GM19351 (cell line): ENCODE measurements at regions not wholly inside any gene's neighbourhood (a gene's known extent, or its start where the extent isn't known, plus 50 kb on each side); places are given as distances from the start of the nearest gene placed in this dataset.
"Not testable (repeated sequence)": the region's sequence is repeated elsewhere in the genome, so short reads cannot be mapped to it uniquely, and the experiment has no call there.

Experiments
- ATAC-seq: cut with Tn5 transposase; IDR thresholded peaks from one replicate; pipeline ENCODE4 v1.9.1; 2021; ENCODE audit warnings: mild to moderate bottlenecking, moderate library complexity; ENCODE audit not compliant: unreplicated experiment

DNA sequence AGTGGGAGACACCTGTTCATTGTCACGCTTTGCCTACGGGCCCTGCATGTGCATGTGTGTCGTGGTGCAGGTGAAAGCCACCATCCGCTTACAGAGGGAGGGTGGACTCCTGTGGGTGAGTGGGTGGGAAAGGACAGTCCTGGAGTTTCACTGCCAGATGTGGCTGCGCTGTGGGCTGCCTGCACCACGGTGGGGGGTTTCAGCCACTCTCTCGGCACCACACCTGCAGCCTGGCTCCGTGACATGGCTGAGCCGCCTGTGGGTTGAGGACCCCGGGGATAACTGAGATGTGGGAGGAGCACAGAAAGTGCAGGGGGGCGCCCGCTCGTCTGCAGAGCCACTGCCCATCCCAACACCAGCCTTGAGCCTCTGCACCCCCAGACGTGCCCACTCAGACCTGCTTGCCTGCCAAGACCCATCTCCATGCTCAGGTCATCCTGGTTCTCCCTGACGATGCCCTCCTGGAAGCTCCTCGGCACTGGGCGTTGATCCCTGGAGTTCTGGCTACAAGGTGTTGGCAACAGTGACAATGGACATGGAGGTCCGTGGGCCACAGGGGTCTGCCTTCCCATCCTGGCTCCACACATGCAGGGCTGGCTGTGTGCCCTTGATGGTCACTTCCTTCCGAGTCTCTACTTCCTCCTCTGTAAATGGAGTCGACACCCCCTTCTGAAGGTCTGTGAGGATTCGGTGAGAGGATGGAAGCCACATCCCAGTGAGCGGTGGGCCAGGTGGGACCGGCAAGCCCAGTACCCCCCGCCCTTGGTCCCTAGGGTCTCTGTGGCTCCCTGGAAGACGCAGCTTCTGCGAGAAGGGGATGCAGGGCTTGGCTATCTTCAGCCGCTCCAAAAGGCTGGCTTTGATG is 1007.0 kb downstream of the BRD1 start:
- no peak for ATAC-seq

DNA sequence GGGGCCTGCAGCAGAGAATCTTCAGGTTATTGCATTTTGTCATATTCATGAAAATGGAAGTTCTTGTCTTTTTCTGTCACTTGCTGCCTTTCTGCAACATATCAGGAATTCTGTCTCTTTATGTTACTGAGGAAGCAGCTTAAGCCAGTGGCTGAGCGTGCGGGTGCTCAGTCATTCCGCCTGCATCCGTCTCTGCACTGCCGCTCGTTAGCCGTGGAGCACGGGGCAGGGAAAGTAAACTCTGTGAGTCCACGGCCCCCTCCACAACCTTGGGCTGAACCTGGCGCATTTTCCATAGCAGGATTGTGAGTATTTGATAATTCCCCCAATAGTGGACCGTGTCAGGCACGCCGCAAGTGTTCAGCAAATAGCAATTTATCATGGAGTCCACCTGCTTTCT is 1007.7 kb downstream of the BRD1 start:
- no peak for ATAC-seq

DNA sequence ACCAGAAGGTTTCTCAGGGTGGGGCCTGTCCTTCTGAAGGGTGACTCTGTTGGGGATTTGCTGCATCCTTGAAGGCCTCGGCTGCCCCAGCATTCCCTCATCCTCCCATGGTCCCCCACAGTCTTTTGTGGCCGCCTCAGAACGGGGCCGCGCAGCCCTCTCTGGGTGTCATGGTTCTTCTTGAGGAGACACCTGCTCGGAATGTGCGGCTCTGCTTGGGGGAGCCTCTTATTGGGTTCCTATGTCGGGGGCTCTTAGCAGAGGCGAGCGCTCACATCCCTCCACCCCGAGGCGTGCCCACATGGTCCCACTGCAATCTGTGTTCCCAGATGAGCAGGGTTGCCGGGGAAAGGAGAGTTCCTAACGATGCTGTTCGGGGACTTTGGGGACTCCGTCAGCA is 1008.4 kb downstream of the BRD1 start:
- ATAC-seq: no peak

DNA sequence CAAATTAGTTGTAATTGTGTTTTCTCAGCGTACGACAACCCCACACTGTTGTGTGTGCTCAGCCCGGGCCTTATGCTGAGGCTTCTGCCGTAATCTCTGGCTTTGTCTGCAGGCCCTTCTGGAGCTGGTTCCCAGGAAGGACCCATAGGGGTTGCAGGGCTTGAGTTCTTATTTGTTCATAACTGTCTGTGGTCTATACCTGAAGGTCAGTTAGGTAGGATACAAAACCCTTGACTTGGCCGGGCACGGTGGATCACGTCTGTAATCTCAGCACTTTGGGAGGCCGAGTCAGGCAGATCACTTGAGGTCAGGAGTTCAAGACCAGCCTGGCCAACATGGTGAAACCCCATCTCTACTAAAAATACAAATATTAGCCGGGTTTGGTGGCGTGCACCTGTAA is 1010.2 kb downstream of the BRD1 start:
- not testable (repeated sequence) for ATAC-seq

DNA sequence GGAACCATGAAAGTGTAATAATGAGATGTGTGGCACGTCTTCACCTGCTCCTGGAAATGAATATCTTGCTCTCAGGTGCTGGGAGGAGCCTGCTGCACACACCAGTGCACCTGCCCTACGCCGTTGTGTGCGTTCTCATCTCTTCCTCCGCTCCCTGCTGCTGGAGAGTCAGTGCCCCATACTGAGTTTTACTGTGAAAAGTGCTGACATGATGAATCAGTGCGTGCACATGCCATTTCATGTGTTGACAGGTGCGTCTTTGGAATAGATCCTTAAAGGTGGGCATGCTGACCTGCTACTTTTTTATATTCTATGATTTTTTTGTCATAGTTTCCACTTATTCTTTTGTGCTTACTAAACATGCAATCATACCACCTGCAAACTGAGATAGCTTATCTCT is 1015.8 kb downstream of the BRD1 start:
- ATAC-seq: no peak

DNA sequence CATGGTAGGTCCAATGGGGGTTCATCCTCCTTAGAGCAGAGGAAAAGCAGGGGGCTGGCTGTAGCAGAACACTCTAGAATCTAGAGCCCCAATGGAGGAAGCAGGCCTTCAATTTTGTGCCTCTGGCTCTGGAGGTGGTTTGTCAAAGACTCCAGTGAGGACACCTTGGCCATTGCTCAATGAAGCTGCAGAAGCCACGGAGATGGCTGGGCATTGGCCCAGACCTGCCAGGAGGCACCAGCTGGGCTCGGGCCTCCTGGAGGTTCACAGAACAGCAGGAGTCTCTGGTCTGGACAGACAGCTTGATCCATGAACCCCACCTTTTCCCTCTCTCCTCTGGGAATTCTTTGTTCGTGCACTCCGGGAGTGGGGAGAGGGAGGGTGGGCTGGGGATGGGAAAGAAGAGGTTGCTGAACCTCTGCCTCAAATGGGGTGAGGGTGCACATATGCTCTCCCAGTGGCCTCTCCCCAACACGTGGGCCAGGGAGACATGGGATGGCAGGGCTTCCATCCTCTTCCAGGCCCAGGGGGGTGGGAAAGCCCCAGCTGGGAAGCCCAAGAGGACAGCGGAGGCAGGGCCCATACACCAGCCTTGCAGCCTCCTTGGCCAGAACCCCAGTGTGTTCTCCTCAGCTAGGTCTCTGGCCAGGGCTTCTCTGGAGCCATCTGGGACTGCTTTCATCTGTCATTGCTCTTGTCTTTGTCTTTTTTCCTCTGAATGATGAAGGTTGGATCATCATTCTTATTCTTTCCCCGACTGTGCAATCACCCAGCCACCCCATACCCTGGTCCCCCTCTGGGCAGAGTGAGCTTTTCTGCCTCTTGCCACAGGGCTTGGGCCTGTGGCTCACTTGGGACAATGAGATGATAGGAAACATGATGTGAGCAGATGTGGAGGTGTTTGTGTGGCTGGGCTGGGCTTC is 1019.4 kb downstream of the BRD1 start:
- ATAC-seq: no peak

DNA sequence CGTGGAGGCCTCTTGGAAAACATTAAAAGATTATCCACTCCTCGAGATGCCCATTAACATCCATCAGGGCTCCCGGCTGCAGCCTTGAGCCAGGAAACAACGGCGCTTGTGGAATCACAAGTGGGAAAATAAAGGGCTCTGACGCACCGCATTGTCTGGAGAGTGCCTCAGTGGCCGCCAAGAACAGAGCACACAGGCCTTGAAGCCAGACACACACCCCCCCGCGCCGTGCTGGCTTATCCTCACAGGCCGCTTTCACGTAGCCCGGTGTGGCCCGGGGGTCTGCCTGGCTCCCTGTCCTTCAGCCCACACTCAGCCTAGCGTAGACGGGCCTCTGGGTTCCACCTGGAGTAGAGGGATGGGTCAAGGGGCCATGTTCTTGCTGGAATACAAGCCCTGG is 1020.5 kb downstream of the BRD1 start:
- ATAC-seq: no peak

DNA sequence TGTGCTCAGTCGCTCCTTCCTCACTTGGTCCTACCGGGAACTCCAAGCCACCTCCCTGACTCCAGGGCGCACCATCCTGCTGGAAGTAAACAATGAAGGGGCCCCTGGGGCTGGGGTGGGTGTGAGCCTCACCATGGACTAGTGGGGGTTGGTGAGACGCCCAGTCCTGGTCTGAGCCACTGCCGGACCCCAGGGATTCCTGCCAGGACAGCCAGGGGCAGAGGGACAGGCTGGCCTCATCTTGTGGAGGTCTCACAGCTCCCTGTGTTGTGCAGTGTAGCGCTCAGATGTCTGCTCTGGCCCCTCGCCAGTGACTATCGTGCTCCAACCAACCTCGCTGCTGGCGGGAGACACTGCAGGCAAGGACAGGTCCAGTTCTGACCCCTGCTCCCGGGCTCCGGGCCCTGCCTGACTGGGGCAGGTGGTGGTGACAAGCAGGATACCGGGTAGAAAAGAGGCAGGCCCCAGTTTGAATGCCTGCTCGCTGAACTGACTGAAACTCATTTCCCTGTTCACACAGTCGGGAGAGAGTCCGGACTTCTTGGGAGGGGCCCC is 1021.4 kb downstream of the BRD1 start:
- no peak for ATAC-seq

DNA sequence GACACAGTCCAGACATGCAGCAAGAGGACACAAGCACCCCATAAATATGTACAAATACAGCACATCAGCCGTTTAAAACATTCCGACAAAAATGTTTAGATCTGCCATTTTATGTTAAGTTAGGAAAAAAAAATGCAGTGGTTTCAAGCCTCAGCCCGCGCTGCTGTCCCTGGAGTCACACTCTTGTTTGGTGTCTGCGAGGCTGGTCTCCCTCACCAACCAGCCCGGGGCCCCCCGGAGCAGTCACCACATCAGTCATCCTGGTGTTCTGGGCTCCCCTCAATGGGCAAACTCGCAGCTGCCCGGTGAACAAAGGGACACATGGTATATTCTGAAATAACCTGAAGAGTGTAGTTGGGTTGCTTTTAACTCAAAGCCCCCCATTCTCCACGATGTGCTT is 1022.2 kb downstream of the BRD1 start:
- ATAC-seq: no peak

DNA sequence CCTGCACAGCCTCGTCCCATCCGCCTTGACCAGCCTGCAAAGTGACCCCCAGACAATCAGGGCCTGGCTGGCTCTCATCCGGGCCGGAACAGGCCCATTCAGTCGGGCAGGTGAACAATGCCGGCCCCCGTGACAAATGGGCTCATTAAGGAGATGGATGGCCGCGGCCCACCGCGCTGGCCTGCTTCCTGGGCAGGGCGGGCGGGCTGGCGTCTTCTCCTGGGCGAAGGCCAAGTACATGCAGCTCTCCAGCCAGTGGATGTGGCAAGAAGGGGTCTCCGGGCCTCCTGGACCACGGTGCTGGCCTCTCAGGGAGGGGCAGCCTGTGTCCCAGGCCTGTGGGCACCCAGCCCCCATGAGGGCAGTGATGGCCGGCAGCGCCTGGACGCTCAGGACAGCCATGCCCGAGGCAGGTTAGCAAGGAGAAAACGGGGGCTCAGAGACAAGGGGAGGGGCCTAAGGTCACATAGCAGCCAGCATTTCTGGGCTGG is 1022.8 kb downstream of the BRD1 start:
- ATAC-seq: no peak

DNA sequence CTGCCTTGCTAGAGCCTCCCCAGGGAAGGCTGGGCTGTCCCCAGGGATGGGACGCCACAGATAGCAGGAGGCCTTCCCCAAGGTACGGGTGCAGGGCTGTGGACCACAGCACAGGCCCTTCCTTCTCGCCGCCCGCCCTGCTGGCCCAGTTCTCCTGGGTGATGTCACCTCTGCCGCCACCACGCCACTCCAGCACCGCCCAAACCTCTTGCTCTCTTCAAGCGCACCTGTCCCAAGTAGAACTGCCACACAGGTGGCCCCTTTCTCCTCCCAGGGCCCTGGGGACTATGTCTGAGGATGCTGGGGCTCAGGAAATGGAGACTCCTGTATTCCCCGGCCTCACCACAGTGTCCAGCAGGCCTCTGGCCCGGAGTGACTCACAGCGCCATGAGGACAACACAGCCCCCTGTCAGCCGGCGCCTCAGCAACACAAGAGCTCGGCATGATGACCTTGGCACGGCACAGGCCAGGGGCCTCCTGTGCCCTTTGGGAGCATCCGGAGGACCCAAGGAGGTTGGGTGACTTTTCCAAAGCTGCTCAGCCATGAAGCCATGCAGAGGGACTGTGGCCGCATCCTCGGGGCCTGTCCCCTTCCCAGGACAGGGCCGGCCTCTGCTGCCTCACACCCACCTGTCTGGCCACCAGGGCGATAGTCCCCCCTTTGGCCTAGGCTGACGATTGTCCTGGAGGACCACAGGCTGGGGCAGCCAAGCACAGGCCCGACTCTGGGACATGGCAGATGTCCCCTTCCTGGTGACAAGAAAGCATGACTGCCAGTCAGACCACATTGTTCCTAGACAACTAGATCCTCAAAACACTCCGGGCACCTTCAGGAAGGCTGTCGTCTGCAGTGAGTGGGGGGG is 1023.5 kb downstream of the BRD1 start:
- ATAC-seq: no peak

DNA sequence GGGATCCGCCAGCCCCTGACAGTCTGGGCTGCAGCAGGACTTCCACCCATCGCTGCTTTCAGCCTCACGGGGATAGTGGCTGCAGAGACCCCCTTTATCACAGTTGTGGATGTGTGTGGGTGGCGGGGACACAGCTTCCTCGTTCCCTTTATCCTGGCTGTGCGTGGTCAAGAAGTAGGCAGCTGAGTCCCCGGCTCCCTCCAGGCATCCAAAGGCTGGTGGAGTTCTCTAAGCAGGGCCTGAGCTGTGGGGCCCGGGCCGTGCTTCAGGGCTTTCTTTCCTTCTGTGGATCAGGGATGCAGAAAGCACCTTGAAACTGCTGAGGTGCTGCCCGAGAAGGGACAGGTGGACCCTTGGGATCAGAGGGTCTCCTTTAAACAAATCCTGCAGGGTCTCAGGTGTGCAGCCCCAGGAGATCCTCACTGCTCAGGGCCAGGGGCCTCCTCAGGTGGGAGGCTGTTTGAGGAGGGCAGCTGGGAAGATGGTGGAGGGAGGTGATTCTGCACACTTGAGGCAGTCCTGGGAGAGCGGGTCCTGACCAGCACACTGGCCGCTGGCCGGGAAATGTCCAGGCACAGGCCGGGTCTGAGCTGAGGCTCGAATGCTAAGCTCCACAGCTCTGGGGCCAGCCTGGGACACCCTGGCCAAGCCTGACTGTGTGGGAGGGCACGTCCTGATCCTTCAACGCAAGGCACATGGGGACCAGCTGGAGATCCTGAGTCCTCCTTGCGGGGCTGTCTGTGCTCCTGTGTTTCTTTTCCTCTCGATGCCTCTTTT is 1024.3 kb downstream of the BRD1 start:
- no peak for ATAC-seq

DNA sequence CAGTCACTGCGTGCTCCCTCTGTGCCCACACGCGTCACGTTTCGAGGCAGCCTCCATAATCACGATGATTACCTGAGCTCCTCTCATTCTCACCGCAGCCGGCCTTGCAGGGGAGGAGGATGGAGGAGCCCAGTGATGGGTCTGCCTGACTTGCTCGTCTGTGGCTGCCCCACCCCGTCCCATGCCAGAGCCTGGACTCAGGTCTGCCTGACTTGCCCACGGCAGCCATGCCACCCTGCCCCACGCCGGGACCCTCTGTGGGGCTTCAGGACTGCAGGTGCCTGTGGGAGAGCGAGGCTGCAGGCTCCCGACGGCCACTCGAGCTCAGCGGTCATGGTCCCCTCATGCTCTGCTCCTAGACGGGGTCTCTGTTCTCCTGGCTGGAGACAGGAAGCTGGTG is 1025.1 kb downstream of the BRD1 start:
- no peak for ATAC-seq

DNA sequence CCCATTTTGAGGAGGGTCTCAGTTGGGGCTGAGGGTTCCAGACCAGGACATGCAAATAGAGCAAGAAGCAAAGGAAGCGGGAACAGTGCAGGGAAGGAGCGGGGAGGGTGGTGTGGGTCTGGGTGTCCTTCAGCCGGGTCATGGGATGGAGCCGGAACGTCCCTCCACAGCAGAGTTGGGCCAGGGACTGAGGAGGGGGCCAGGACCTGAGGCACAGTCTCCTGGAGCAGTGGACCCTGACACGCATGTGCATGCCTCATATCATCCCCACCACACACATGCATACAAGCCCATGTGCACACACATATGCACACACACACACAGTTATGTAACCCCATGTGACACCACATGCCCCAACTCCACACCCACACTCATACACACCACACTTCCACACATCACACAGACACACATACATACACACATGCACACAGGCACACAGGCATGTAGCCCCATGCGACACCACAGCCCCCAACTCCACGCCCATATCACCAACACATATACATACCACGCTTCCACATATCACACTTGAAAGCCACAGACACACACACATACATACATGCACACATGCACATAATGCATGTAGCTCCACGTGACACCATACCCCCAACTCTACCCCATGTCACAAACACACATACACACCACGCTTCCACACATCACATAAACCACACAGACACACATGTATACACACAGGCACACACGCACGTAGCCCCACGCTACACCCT is 1026.6 kb downstream of the BRD1 start:
- no peak for ATAC-seq

DNA sequence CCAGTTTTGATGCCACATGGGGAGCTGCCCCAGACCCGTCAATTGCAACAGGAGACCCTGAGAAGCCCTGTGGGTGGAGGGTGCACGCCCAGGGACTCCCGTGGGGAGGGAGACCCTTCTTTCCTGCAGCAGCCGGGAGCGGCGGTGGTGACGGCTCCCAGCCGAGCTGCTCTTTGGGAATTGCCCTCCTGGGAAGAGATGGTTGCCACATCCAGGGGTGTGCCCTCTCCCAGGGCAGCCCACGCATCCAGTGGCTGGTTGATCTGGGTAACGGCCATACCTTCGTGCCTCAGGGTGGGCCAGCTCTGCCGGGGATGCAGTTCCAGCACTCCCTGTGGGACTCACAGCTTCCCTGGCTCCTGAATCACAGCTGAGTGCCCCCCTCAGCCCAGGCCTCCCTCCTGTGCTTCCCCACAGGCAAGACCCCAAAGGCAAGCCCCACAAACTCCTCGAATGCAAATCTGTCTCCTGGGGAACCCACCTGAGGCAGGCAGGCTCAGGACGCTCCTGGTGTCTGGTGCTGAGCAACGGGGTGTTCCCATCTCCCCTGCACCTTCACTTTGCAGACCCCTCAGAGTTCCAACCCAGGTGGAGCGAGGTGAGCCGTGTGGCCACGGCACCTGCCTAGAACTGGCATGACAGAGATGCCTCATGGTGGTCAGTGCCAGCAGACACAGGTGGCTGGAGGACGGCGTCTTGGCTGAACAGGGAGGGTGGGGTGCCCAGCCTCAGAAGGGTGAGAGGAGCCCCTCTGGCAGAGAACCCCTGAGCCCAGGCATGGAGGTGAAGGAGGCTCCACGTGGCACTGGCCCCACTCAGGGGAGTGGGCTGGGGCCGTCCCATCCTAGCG is 1027.4 kb downstream of the BRD1 start:
- ATAC-seq: no peak

DNA sequence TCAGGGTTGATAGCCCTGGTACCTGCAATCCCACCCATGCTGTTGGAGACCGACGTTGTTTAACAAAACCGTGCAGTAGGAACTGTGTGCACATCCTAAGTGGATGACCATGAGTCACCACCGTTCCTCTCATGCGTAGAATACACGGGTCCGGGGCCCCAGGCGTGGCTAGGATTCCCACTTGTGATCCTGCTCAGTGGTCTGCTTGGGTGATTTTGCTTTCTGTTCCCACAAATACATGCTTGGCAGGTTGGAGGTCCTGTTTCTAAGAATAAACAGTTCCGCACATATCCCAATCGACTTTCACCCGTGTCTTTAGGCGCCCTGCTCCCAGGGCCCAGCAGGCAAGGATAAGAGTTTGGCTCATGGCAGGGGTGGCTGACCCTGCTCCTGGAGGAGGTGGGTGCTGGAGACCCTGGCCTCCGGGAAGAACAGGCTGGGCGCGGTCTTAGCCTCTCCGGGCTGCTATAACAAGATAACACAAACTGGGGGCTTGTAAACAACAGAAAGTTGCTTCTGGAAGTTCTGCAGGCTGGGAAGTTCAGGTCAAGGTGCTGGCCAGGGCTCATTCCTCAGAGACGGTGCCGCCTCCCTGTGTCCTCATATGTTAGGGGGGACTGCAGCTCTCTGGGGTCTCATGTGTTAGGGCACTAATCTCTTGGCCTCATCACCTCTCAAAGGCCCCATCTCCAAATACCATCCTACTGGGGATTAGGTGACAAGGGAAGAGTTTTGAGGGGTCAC is 1028.3 kb downstream of the BRD1 start:
- ATAC-seq: no peak
